NCI-H1048 (cell line): ENCODE measurements at regions not wholly inside any gene's neighbourhood (a gene's known extent, or its start where the extent isn't known, plus 50 kb on each side); places are given as distances from the start of the nearest gene placed in this dataset.

Experiments used
- DNase-seq: peaks from one replicate; lab custom pipeline; 2025; lab: John Stamatoyannopoulos, UW

DNA sequence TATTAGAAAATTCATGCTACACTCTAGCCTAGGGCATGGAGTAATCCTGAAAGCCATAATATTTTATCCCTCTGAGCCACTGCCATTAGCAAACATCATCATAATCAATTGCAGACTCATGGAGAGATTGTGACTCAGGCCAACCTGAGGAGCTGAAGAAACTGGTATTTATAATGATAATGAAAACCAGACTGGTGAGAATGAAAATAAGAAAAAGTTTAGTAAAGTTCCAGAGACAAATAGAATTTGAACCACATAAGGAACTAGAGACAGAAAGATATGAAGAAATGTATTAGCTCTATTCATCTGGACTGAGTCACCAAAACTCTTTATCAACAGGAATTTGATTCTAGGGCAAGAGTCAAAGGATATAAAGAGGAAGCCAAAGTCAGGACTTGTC lies 158.7 kb downstream of the DRD1 start:
- DNase-seq = no peak

DNA sequence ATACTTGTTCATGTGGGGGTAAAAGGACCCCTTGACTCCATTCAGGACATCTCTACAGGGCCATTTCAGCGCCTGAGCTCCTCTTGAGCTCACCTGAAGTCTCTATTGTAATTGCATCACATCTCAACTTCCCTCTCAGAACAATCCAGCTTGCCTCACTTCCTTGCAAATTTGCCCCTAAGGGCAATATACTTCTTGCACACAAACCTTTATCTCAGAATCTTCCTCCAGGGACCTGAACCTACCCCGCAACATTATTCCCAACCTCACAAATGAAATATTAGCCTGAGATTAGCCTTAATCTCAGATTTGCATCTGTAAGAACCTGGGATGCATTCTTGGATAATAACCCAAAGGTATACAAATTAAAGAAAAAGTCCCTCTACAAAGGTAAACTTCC lies 159.2 kb downstream of the DRD1 start:
- DNase-seq = no peak

DNA sequence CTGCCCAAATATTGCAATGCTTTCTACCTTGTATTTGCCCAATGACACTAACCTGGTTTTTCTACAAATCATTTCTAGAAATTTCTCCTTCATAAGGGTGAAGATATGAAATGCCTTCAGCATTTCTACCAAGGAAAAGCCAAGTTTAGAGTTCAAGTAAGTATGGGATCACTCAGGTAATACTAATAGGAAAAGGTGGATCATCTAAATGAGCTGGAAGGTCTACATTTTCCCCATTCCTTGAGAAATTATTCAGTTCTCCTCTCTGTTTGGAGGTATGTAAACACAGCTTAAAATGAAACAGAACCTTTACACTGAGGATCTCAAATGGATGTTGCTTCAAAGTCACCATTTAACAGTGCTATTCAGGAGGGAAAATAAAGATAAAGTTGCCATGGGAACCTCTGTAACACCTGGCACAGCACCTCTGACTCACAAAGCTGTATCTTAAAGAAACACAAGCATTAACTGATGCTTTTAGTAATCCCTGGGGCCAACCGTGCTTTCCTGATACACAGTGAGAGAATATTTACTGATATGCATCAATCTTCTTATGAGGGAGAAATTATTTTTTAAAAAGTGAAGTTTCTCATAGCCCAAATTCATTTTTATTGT lies 161.3 kb downstream of the DRD1 start:
- DNase-seq = no peak

DNA sequence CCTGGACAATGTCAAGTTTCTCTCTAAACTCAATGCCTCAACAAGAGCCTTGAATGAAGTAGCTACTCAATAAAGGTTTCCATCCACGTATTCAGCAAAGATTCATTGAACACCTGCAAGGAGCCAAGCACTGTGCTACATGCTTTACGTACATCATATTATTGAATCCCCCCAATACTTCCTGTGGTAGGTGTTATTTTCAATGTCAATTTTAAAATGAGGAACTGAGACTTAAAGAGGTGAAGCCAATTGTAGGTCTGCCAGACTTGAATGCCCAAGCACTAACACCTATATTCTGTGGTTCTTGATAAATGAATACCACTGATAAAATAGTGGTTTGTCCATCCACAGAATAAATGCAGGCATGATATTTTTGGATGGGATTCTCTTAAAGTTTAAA lies 162.3 kb downstream of the DRD1 start:
- DNase-seq = no peak

DNA sequence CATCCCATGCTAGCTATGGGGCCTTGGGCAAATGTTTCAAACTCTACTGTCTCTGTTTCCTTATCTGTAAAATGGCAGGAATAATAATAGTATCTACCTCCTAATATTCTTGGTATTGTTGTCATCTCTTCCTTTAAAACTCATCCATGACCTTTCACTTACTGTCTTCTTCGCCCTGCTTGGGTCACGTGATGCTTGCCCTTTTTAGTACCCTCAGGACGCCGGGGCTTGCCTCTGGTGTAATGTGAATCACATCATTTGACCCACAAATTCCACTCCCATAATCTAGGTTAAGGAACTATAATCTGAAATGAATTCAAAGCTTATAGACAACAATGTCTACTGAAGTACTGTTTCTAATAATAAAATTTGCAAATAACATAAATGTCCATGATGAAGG lies 162.7 kb downstream of the DRD1 start:
- DNase-seq = no peak

DNA sequence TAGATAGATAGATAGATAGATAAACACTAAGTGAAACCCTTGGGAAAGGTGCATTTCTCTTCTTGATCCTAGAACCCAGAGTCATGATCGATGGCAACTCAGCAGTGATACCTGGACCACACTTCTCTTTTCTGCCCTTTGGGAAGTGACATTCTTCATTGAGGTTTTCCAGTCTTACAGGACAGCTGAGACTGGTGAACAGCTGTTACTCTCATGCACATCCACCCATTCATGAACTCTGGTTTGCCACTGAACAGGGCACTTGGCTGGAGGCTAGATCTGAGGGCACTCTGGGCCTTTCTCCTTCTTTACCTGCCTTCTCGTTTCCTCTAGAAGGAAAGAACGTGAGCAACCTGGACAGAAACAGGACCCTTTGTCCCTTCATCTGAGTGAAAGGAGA lies 164.5 kb downstream of the DRD1 start:
- DNase-seq = no peak

DNA sequence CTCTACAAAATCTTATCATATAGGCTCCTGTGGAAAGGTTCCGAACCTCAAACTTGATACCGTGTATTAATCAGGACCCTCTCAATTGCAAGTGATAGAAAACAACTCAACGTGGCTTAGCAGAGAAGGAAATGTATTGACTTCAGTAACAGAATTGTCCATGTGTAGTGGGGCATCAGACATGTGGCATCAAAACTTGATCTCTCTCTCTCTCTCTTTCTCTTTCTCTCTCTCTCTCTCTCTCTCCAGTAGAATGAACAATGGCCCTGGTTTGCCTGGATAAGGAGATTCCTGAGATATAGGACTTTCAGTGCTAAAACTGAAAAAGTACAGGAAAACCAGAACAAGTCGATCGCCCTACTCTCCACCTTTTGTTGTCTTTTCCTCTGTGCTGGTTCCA lies 168.2 kb downstream of the DRD1 start:
- DNase-seq = no peak

DNA sequence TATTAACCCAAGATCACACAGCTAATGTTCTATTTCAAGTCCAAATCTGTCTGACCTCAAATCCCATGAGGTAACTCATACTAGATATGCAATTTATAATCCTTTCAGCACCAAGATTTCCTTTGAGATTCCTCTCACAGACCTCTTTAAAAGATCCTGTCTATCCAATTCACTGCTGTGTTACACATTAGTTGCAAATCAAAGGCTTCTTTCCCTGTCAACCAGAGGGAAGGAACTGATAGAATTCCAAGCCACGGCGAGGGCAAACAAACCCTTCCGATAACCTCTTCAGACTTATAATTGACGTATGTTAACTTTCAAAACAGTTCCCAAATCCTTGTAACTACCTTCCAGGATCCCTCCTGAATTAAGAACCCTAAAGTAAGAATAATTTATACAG lies 168.9 kb downstream of the DRD1 start:
- no peak for DNase-seq

DNA sequence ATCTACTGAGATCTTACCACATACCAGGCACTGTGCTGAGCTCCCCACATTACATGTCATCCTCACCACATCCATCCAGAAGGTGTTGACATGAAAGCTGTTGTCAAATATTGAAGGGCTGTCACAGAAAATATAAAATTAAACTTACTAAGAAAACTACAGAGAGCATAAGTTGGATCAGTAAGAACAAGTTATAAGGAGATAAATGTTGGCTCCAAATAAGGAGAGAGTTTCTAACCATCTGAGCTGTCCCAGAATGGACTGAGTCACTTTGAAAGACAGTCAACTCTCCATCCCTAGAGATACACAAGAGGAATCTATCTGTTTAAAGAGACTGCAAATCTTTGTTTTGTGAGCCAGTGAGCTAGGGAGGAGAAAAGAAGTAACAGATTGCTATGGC lies 169.8 kb downstream of the DRD1 start:
- DNase-seq = no peak

DNA sequence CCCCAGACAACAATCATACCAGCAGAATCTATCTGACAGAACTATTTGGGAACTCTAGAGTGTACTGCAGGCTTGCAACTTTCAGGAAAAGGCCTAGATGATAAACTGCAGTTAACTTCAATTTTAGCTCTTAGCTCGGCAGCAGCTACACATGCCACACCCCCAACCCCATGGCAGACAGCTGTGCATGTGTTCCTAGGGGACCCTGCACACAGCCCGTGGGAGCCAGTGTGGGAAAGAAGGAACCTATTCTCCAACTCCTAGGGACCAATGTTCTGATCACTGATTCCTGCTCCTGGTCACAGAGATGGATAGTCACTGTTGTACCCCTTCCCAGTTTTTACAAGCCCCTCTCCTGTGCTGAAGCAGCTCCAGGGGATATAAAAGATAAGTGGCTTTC lies 179.6 kb downstream of the DRD1 start:
- no peak for DNase-seq

DNA sequence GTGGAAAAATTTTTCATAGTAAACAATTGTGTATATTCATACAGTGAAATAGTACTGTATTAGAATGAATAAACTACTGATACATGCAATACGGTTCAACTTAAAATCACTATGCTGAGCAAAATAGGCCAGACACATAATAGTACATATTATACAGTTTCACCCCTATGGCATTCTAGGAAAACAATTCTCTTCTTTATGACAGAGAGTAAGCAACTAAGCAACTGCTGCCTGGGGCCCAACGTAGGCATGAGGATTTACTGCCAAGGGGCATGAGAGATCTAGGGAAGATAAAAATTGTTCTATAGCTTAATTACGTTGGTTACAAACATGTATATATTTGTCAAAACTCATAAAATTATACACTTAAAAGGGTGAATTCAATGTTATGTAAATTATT lies 180.2 kb downstream of the DRD1 start:
- no peak for DNase-seq

DNA sequence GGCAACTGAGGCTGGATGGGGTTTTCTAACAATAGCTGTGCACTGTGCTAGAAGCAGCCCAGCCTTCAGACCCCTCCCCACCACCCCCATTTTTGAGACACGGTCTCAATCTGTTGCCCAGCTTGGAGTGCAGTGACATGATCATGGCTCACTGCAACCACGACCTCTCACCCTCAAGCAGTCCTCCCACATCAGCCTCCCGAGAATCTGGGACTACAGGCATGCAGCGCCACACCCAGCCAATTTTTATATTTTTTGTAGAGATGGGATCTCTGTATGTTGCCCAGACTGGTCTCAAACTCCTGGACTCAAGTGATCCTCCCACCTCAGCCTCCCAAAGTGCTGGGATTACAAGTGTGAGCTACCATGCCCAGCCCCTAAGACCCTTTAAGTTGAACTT lies 182.5 kb downstream of the DRD1 start:
- DNase-seq = no peak

DNA sequence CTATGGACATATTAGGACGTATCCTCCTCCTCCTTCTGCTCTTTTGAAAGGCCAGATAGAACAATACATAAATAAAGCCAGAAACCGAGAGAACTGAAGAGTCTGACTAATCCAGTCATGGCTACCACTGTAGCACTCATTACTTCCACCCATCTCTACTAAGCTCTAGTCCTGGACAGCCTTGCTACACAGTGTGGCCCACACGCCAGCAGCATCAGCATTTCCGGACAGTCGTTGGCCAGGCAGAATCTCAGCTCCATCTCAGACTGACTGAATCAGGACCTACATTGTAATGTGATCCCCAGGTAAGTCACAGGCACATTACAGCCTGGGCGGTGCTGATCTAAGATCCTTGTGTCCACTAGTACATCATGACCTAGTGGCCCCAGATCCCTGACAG lies 182.9 kb downstream of the DRD1 start:
- no peak for DNase-seq

DNA sequence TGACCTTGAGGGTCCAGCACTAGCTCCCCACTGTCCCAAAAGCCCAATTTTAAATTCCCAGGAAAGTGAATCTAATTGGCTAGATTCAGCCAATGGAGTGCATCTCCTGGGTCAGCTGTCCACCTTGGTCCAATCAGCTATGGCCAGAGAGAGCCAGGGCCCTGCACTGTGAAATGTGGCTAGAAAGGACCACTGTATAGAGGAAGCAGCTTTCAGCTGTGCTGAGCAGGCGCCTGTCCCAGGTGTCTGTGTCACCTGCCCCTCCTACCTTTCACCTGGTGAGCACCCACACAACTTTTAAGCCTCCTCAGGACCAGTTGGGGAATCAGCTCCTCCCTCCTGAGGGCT lies 186.2 kb downstream of the DRD1 start:
- DNase-seq = no peak

DNA sequence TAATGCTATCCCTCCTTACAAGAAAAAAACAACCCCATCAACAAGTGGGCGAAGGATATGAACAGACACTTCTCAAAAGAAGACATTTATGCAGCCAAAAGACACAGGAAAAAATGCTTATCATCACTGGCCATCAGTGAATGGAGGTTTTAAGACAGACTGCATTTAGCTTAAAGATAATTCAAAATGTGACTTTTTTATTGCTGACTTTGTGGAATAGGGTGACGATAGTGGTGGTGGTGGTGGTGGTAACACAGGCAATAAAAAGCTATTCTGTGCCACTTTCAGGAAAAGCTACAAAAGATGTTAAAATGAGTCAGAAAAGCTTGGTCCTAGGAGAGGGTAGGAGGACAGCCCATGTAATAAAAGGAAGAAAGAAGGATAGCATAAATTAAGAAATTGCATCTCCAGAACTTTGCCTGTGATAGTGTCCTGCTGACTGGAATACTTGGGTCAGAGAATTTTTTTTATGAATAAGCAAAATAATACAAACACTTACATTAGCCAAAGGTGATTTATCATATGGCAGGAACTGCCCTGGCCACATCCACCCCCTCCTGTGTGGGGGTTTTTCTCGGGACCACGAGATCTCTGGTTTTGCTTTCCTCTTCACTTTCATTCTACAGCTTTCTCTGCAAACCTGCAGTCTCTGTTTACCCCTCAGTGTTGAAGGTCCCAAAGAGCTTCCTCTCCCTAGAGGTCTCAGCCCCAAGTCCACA lies 186.7 kb downstream of the DRD1 start:
- DNase-seq = no peak

DNA sequence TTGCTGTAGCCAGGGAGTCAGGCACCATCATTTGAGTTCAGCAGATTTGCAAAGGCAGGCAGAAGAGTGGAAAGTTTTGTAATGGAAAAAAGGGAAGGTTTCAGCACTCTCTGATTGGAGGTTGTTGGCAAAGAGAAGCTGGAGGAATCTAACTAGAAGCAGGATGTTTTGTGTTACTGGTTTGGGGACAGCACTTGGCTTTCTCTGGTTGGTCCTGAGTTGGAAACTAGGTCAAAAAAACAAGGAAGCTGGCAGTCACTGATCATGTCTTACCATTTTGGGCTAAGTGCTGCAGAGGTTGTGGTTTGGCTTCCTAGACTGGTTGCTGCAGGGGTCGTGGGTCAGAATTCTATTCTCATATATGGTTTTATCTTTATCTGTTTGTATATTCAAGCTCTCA lies 189.8 kb downstream of the DRD1 start:
- DNase-seq = no peak

DNA sequence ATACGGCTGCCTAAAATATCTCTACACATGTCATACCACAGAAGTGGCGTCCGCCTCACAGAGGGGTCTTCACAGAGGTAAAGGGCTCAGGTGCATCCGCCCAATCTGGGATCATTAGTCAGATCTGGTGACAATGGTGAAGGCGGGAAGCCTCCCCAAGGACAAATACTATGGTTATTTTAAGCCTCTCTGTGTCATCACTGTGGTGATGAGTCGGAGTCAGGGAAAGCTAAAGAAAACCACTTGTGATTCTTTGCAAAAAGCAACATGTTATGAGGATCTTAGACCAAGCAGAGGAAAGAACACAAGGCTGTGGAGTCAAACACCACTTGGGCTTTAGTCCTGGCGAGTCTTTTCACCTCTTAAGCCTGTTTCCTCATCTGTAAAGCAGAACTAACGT lies 190.4 kb downstream of the DRD1 start:
- DNase-seq = no peak

DNA sequence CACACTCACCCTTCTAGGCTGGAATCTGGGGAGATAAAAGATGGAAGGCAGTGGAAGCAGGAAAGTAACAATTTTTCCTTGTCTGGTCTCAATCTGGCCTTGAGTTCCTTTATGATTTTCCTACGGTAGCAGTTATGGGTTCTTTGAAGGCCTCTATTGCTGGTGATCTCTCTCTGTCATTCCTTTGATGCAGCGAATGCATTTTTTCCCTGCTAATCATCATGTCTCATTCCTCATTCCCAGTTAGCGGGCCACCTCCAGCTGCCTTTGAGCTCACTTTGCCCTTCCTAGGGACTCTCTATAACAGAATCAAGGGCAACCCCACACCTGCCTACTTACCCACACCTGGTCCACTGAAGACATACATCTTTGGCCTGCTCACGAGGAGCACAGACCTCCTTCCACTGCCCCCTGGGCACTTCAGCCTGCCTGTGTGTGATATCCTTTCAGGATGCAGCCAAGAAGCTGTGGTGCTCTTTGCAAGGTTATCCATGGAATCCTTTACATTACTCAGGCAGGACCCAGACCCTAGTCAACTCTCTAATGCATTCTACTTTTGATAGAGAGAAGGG lies 191.7 kb downstream of the DRD1 start:
- no peak for DNase-seq

DNA sequence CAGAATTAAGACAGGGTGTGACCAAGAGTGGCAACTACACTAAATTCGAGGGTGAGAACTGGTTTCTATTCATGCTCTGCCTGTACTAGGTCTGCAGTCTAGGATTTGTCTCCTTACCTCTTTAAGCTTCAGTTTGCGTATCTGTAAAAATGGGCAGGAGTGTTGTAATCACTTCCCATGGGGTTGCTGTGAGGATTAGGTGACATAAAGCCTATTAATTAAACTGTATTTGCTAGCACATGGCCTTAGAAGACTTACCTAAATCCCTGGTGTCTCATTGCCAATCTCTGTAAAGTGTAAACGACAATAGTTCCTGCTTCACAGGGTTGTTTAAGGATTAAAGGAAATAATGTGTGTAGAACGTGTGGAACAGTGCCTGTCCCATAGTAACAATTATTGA lies 193.6 kb downstream of the DRD1 start:
- DNase-seq = no peak

DNA sequence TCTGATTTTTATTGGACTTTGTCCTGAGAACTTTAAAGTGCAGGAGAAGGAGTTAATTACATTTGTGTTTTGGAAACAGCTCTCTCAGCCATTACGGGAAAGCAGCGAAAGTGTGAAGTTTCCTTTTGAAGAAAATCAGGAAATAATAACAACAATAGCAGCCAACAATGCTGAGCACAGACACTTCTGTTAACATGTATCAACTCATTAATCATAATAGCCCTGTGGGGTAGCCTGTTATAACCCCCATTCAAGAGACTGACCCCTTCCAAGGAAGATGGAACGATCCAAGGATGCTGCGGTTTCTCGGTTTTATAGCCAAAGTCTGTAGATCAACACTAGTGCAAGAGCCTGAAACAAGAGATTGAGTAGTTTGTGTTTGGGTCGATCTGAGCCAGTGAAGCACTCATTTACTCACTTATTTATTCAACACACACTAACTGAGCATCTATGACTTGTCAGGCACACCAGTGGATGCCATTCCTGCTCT lies 195.5 kb downstream of the DRD1 start:
- no peak for DNase-seq

DNA sequence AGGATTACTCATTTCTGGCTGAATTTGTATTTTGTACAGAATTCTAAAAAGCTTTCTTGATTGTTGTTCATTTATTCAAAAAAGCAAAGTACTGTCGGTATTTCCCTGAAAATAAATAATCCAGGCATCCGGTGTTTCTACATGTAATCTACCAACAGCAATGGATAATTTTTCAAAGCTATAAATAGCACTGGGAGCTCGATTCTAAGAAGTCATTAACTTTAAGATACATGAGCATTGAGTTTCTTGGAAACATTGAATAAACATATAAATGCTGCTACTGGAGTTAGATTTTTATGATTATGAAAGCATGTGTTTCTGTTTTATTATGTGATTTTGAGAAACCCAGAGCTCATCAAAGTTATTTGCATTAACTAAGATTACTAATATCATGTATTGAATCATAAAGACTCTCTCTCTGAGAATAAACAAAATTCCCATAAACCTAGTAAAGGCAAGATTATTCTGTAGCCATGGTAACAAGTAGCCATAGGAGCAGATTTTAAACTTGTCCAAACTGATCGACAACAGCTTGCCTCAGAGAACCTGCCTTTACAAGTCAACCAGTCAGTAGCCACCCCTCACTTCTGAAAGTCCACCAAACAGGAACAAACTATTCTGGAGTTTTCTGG lies 197.0 kb downstream of the DRD1 start:
- no peak for DNase-seq

DNA sequence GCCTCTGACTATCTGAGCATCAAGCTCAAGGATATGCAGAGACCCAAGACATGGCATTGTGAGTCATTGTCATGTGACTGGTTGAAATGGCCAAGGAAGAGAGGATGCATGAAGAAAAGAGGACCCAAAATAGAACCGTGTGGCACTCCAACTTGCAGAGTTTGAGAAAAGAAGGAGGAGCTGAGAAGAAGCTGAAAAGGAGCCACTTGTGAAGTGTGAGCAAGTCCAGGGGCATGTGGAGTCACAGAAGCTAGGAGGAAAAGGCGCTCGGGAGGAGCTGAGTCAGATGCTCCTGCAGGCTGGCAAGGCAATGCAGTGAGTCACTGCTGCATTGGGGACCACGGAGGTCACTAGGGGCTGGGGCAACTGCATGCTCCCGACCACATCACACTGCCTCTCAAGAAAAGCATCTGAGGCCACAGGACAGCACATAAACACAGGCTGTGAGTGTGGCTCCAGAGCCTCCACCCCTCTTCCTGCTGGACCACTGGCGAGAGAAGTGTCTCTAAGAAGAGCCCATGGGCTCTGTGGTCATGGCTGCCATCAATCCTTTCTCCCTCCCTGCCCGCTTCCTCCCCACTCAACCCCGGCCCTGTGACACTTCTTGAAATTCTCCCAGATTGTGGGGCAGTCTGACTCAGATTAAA lies 197.6 kb downstream of the DRD1 start:
- DNase-seq = no peak

DNA sequence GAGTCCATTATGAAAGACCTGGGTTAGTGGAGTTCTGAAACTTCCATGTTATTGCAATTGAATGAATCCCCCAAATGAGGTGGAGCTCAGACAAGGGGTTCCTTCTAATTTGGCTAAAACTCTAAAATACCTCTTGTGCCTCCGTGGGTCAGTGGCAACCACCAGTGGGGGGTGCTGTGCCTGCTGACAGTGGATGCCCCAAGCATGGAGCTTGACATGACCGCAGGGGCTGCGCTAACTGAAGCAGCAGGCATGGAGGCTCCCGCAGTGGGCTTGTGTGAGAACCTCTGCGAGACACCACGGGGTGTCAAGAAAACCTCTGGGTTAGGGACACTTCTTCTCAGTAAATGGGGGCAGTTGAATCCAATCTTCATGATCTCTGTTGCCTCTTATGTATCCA lies 200.5 kb downstream of the DRD1 start:
- DNase-seq = no peak
